NB4 (cell line): ENCODE measurements at regions not wholly inside any gene's neighbourhood (a gene's known extent, or its start where the extent isn't known, plus 50 kb on each side); places are given as distances from the start of the nearest gene placed in this dataset.

Experiments used
- MYC ChIP-seq: IDR thresholded peaks from 2 replicates; pipeline ENCODE4 v1.6.1; 2011; ENCODE audit warnings: low read depth, low read length
- POLR2A ChIP-seq: IDR thresholded peaks from 2 replicates; pipeline ENCODE4 v1.6.1; 2011; ENCODE audit warnings: mild to moderate bottlenecking; ENCODE audit not compliant: insufficient read length; ENCODE audit errors: extremely low read depth
- TF ChIP-seq, protein P1 (sequence below): IDR thresholded peaks from one replicate; pipeline ENCODE4 v1.5.1; 2012; ENCODE audit warnings: low read depth, low read length
- TF ChIP-seq, protein P2 (sequence below): IDR thresholded peaks from 2 replicates; pipeline ENCODE4 v1.6.1; 2011; ENCODE audit warnings: low read depth, low read length

DNA sequence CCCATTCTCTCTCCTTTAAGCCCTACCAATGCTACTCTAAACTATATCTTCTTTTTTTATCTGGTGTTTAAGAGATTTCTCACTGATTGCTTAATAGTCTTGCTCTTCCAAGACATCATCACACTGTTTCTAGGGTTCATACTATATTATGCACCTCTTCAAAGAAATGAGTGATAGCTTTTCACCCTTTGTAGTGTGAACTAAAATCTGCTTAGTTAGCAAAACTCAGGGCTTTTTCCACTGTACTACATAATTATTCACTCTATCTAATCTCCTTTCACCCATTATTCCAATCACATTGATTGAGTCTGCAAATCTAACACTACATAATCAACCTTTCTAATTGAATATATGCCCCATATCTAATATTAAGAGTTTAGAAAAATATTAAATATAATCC is 456.0 kb upstream of the SOX9 start:
- TF ChIP-seq, protein P1, sequence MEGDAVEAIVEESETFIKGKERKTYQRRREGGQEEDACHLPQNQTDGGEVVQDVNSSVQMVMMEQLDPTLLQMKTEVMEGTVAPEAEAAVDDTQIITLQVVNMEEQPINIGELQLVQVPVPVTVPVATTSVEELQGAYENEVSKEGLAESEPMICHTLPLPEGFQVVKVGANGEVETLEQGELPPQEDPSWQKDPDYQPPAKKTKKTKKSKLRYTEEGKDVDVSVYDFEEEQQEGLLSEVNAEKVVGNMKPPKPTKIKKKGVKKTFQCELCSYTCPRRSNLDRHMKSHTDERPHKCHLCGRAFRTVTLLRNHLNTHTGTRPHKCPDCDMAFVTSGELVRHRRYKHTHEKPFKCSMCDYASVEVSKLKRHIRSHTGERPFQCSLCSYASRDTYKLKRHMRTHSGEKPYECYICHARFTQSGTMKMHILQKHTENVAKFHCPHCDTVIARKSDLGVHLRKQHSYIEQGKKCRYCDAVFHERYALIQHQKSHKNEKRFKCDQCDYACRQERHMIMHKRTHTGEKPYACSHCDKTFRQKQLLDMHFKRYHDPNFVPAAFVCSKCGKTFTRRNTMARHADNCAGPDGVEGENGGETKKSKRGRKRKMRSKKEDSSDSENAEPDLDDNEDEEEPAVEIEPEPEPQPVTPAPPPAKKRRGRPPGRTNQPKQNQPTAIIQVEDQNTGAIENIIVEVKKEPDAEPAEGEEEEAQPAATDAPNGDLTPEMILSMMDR: no peak
- TF ChIP-seq MYC: no peak
- TF ChIP-seq POLR2A: no peak
- TF ChIP-seq, protein P2, sequence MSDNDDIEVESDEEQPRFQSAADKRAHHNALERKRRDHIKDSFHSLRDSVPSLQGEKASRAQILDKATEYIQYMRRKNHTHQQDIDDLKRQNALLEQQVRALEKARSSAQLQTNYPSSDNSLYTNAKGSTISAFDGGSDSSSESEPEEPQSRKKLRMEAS: no peak
